ENCODE measurements at regions not wholly inside any gene's neighbourhood (a gene's known extent, or its start where the extent isn't known, plus 50 kb on each side); places are given as distances from the start of the nearest gene placed in this dataset.

DNA sequence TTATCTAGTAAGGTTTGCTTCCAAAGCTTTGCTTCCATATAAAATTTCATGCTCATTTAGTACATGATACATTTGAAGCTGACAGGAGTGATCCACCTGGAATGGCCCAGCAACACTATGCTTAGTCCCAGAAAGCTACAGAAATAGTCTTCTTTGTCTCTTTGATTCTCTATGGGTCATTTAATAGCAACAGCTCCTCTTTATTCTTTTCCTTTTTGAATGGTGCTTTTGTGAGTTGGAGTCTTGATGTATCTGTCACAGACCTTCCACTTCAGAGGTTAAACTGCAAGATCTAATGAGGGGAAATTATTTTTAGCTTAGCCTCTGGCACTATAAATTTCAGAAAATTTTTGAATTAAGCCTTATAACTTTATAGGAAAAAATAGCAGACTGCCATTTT is 509.5 kb downstream of the KCNA4 start:
- no peak for TF ChIP-seq ZNF274 (IDR thresholded peaks at IDR 0.05; ENCODE audit: low read depth, low read length)
- TF ChIP-seq SUZ12 (IDR thresholded peaks at IDR 0.05; ENCODE audit: extremely low read depth, insufficient read depth, insufficient read length) = no peak
- no peak for TF ChIP-seq YY1 (IDR thresholded peaks at IDR 0.05; ENCODE audit: insufficient read depth, insufficient read length)
- no peaks in the 10 kb centered on the region for H3K4me1 ChIP-seq (ENCODE audit: insufficient read depth, insufficient read length)
- H3K36me3 ChIP-seq (ENCODE audit: insufficient read depth, insufficient read length, low read length) = no peaks in the 10 kb centered on the region
- H3K27me3 ChIP-seq (ENCODE audit: insufficient read depth, insufficient read length) = no peaks in the 10 kb centered on the region
- no peak overlapping the region for H3K4me3 ChIP-seq (ENCODE audit: insufficient read length, low read depth)
- DNase-seq (ENCODE audit: low read depth, low spot score) = no peak
- no peaks in the 10 kb centered on the region for H3K9me3 ChIP-seq (ENCODE audit: insufficient read depth, low read length)
- no peak overlapping the region for H3K9ac ChIP-seq (ENCODE audit: insufficient read length, low read depth)

- no peaks in the 10 kb centered on the region for H3K9me3 ChIP-seq (ENCODE audit: insufficient read depth, low read length)
- TF ChIP-seq ZNF274 (IDR thresholded peaks at IDR 0.05; ENCODE audit: low read depth, low read length) = no peak
- no peak for TF ChIP-seq SUZ12 (IDR thresholded peaks at IDR 0.05; ENCODE audit: extremely low read depth, insufficient read depth, insufficient read length)
- no peak for TF ChIP-seq YY1 (IDR thresholded peaks at IDR 0.05; ENCODE audit: insufficient read depth, insufficient read length)
- H3K4me3 ChIP-seq (ENCODE audit: insufficient read length, low read depth) = no peak overlapping the region
- H3K36me3 ChIP-seq (ENCODE audit: insufficient read depth, insufficient read length, low read length) = no peaks in the 10 kb centered on the region
- H3K9ac ChIP-seq (ENCODE audit: insufficient read length, low read depth) = no peak overlapping the region
- DNase-seq (ENCODE audit: low read depth, low spot score) = no peak
- H3K4me1 ChIP-seq (ENCODE audit: insufficient read depth, insufficient read length) = no peaks in the 10 kb centered on the region
- no peaks in the 10 kb centered on the region for H3K27me3 ChIP-seq (ENCODE audit: insufficient read depth, insufficient read length)
Observed at GRCh38 chr11:29495676-29496075, 521.2 kb downstream of the KCNA4 start.

GRCh38 chr11:29490938-29491337 is 525.9 kb downstream of the KCNA4 start:
- TF ChIP-seq SUZ12 (IDR thresholded peaks at IDR 0.05; ENCODE audit: extremely low read depth, insufficient read depth, insufficient read length) (no peak), ZNF274 (IDR thresholded peaks at IDR 0.05; ENCODE audit: low read depth, low read length) (no peak)
- Histone ChIP-seq H3K9ac (ENCODE audit: insufficient read length, low read depth) (no peak overlapping the region), H3K4me1 (ENCODE audit: insufficient read depth, insufficient read length) (no peaks in the 10 kb centered on the region), H3K27me3 (ENCODE audit: insufficient read depth, insufficient read length) (no peaks in the 10 kb centered on the region), H3K9me3 (ENCODE audit: insufficient read depth, low read length) (no peaks in the 10 kb centered on the region), H3K4me3 (ENCODE audit: insufficient read length, low read depth) (no peak overlapping the region), H3K36me3 (ENCODE audit: insufficient read depth, insufficient read length, low read length) (no peaks in the 10 kb centered on the region)
- DNase-seq (ENCODE audit: low read depth, low spot score) = no peak

- no peak overlapping the region for H3K4me3 ChIP-seq (ENCODE audit: insufficient read length, low read depth)
- no peak overlapping the region for H3K9ac ChIP-seq (ENCODE audit: insufficient read length, low read depth)
- DNase-seq (ENCODE audit: low read depth, low spot score) = no peak
- H3K36me3 ChIP-seq (ENCODE audit: insufficient read depth, insufficient read length, low read length) = no peaks in the 10 kb centered on the region
- H3K27me3 ChIP-seq (ENCODE audit: insufficient read depth, insufficient read length) = no peaks in the 10 kb centered on the region
- no peak for TF ChIP-seq SUZ12 (IDR thresholded peaks at IDR 0.05; ENCODE audit: extremely low read depth, insufficient read depth, insufficient read length)
- H3K4me1 ChIP-seq (ENCODE audit: insufficient read depth, insufficient read length) = no peaks in the 10 kb centered on the region
- H3K9me3 ChIP-seq (ENCODE audit: insufficient read depth, low read length) = no peaks in the 10 kb centered on the region
Observed at GRCh38 chr11:29486301-29486700, 530.5 kb downstream of the KCNA4 start.

- TF ChIP-seq YY1 (IDR thresholded peaks at IDR 0.05; ENCODE audit: insufficient read depth, insufficient read length) (no peak), SUZ12 (IDR thresholded peaks at IDR 0.05; ENCODE audit: extremely low read depth, insufficient read depth, insufficient read length) (no peak), ZNF274 (IDR thresholded peaks at IDR 0.05; ENCODE audit: low read depth, low read length) (no peak)
- Histone ChIP-seq H3K9me3 (ENCODE audit: insufficient read depth, low read length) (no peaks in the 10 kb centered on the region), H3K4me1 (ENCODE audit: insufficient read depth, insufficient read length) (no peaks in the 10 kb centered on the region), H3K4me3 (ENCODE audit: insufficient read length, low read depth) (no peak overlapping the region), H3K36me3 (ENCODE audit: insufficient read depth, insufficient read length, low read length) (no peaks in the 10 kb centered on the region), H3K9ac (ENCODE audit: insufficient read length, low read depth) (no peak overlapping the region), H3K27me3 (ENCODE audit: insufficient read depth, insufficient read length) (no peaks in the 10 kb centered on the region)
- DNase-seq (ENCODE audit: low read depth, low spot score) = no peak
Observed at GRCh38 chr11:29485641-29486040, 531.2 kb downstream of the KCNA4 start.

DNA sequence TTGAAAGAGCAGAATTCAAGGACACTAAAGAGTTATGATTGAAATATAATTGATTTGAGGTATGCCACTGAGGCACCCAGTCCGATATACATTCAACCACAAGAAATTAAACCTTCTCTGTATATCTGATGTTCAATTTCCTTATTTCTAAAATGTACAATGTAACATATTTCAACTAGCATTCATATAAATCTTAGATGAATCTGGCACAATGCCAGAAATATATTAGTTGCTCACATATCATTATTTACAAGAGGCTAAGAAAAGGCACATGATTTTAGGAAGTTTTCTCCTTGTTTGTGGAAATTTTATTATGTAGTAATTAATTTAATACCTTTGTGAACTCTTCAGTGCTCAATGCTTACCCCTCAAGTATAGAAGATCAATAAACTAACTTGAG is 532.3 kb downstream of the KCNA4 start:
- Histone ChIP-seq H3K4me3 (ENCODE audit: insufficient read length, low read depth) (no peak overlapping the region), H3K4me1 (ENCODE audit: insufficient read depth, insufficient read length) (no peaks in the 10 kb centered on the region), H3K9ac (ENCODE audit: insufficient read length, low read depth) (no peak overlapping the region), H3K9me3 (ENCODE audit: insufficient read depth, low read length) (no peaks in the 10 kb centered on the region), H3K27me3 (ENCODE audit: insufficient read depth, insufficient read length) (no peaks in the 10 kb centered on the region), H3K36me3 (ENCODE audit: insufficient read depth, insufficient read length, low read length) (no peaks in the 10 kb centered on the region)
- DNase-seq (ENCODE audit: low read depth, low spot score) = no peak
- TF ChIP-seq SUZ12 (IDR thresholded peaks at IDR 0.05; ENCODE audit: extremely low read depth, insufficient read depth, insufficient read length) (no peak), YY1 (IDR thresholded peaks at IDR 0.05; ENCODE audit: insufficient read depth, insufficient read length) (no peak), ZNF274 (IDR thresholded peaks at IDR 0.05; ENCODE audit: low read depth, low read length) (no peak)

DNA sequence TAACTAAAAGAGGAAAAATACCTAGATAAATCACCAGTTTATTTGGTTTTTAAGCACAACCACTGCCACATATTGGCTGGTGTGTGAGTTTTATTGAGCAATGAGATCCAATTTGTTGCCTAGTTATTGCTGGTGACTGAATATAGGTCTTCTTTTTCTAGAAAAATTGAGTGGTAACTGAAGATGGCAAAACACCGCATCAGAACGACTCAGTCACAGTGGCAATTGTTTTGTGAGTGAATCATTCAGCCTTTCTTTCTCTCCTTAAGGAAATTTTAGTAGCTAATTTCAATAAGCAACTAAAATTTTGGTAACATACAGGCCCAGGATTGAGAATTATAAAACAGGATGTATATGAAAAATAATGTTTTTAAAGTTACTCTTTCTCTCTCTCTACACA is 533.0 kb downstream of the KCNA4 start:
- Histone ChIP-seq H3K9ac (ENCODE audit: insufficient read length, low read depth) (no peak overlapping the region), H3K4me1 (ENCODE audit: insufficient read depth, insufficient read length) (no peaks in the 10 kb centered on the region), H3K27me3 (ENCODE audit: insufficient read depth, insufficient read length) (no peaks in the 10 kb centered on the region), H3K9me3 (ENCODE audit: insufficient read depth, low read length) (no peaks in the 10 kb centered on the region), H3K4me3 (ENCODE audit: insufficient read length, low read depth) (no peak overlapping the region), H3K36me3 (ENCODE audit: insufficient read depth, insufficient read length, low read length) (no peaks in the 10 kb centered on the region)
- TF ChIP-seq SUZ12 (IDR thresholded peaks at IDR 0.05; ENCODE audit: extremely low read depth, insufficient read depth, insufficient read length) (no peak), YY1 (IDR thresholded peaks at IDR 0.05; ENCODE audit: insufficient read depth, insufficient read length) (no peak), ZNF274 (IDR thresholded peaks at IDR 0.05; ENCODE audit: low read depth, low read length) (no peak)
- no peak for DNase-seq (ENCODE audit: low read depth, low spot score)

GRCh38 chr11:29482510-29482909 is 534.3 kb downstream of the KCNA4 start:
- Histone ChIP-seq H3K27me3 (ENCODE audit: insufficient read depth, insufficient read length) (no peaks in the 10 kb centered on the region), H3K4me1 (ENCODE audit: insufficient read depth, insufficient read length) (no peaks in the 10 kb centered on the region), H3K9ac (ENCODE audit: insufficient read length, low read depth) (no peak overlapping the region), H3K4me3 (ENCODE audit: insufficient read length, low read depth) (no peak overlapping the region), H3K9me3 (ENCODE audit: insufficient read depth, low read length) (no peaks in the 10 kb centered on the region), H3K36me3 (ENCODE audit: insufficient read depth, insufficient read length, low read length) (no peaks in the 10 kb centered on the region)
- TF ChIP-seq SUZ12 (IDR thresholded peaks at IDR 0.05; ENCODE audit: extremely low read depth, insufficient read depth, insufficient read length) (no peak), YY1 (IDR thresholded peaks at IDR 0.05; ENCODE audit: insufficient read depth, insufficient read length) (no peak), ZNF274 (IDR thresholded peaks at IDR 0.05; ENCODE audit: low read depth, low read length) (no peak)
- DNase-seq (ENCODE audit: low read depth, low spot score) = no peak

Data from NT2/D1 (cell line).